ENCODE measurements at regions not wholly inside any gene's neighbourhood (a gene's known extent, or its start where the extent isn't known, plus 50 kb on each side); places are given as distances from the start of the nearest gene placed in this dataset.

DNA sequence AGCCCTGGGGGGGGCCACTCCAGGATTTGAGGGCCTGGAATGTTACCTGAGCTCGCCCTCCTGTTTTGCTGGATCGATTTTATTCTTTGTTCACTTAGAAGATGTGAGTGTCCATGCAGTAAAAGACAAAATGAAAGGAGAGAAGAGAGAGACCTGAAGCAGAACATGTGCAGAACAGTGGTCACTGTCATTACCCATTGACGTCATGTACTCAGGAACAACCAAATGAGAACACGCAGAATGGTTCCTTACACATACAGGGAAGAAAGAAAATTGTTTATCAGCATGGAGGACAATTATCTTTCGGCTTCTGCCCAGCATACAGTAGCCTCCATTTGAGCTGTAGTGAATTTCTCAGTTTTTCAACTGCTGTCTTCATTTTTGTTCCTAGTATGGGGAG is 258.1 kb downstream of the FNDC1 start:
- ATAC-seq = no peak
- intact Hi-C loops (cut with DNase I) = no loop called here
- no peak for TF ChIP-seq POLR2A (IDR thresholded peaks at IDR 0.05)
- TF ChIP-seq, protein P1, sequence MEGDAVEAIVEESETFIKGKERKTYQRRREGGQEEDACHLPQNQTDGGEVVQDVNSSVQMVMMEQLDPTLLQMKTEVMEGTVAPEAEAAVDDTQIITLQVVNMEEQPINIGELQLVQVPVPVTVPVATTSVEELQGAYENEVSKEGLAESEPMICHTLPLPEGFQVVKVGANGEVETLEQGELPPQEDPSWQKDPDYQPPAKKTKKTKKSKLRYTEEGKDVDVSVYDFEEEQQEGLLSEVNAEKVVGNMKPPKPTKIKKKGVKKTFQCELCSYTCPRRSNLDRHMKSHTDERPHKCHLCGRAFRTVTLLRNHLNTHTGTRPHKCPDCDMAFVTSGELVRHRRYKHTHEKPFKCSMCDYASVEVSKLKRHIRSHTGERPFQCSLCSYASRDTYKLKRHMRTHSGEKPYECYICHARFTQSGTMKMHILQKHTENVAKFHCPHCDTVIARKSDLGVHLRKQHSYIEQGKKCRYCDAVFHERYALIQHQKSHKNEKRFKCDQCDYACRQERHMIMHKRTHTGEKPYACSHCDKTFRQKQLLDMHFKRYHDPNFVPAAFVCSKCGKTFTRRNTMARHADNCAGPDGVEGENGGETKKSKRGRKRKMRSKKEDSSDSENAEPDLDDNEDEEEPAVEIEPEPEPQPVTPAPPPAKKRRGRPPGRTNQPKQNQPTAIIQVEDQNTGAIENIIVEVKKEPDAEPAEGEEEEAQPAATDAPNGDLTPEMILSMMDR (IDR thresholded peaks at IDR 0.05) = no peak

DNA sequence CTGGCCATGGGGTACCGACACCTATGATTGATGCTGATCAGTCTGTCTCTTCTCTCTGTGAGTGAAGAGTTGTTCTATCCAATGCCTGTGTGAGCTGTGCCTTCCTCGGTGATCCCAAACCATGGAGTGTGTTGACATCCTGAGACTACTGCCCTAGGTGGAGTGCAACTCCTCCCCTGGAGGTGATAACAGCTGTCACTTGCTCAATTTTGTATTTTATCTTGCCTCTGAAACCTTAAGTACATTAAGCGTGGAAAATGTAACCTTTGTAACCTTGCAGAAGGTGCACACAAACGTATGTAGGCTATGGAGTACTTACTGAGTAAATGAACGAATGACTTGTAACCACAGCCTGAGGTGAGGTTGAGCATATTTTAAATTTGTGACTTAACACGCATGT is 256.2 kb downstream of the FNDC1 start:
- ATAC-seq (no peak), DNase-seq (no peak)
- TF ChIP-seq, protein P1 (IDR thresholded peaks at IDR 0.05) = no peak
- no peak for TF ChIP-seq POLR2A (IDR thresholded peaks at IDR 0.05)
- Histone ChIP-seq H3K27me3 (peaks cover 0 to 11% (median 0%) of the 10 kb centered on the region in 9 donors), H3K36me3 (no peaks in the 10 kb centered on the region), H3K27ac (no peak overlapping the region), H3K4me3 (no peak overlapping the region), H3K4me1 (peaks cover 0 to 18% (median 2%) of the 10 kb centered on the region in 12 donors), H3K9me3 (no peaks in the 10 kb centered on the region)
- WGBS, 4 donors = 77 to 83% (median 80%) methylated on average over 5 to 6 of the region's 6 CpGs
- intact Hi-C loops (cut with DNase I) = no loop called here

More for the DNA sequence above, 258.1 kb downstream of the FNDC1 start:
- H3K4me3 ChIP-seq = no peak overlapping the region
- WGBS, 4 donors = 78 to 85% (median 80%) methylated on average over 5 of the region's 5 CpGs
- H3K4me1 ChIP-seq = peaks cover 0 to 10% (median 2%) of the 10 kb centered on the region in 12 donors
- H3K36me3 ChIP-seq = no peaks in the 10 kb centered on the region
- no peak for DNase-seq
- peaks cover 0 to 11% (median 0%) of the 10 kb centered on the region in 9 donors for H3K27me3 ChIP-seq
- peaks cover 0 to 7% (median 0%) of the 10 kb centered on the region in 12 donors for H3K9me3 ChIP-seq
- no peak overlapping the region for H3K27ac ChIP-seq

DNA sequence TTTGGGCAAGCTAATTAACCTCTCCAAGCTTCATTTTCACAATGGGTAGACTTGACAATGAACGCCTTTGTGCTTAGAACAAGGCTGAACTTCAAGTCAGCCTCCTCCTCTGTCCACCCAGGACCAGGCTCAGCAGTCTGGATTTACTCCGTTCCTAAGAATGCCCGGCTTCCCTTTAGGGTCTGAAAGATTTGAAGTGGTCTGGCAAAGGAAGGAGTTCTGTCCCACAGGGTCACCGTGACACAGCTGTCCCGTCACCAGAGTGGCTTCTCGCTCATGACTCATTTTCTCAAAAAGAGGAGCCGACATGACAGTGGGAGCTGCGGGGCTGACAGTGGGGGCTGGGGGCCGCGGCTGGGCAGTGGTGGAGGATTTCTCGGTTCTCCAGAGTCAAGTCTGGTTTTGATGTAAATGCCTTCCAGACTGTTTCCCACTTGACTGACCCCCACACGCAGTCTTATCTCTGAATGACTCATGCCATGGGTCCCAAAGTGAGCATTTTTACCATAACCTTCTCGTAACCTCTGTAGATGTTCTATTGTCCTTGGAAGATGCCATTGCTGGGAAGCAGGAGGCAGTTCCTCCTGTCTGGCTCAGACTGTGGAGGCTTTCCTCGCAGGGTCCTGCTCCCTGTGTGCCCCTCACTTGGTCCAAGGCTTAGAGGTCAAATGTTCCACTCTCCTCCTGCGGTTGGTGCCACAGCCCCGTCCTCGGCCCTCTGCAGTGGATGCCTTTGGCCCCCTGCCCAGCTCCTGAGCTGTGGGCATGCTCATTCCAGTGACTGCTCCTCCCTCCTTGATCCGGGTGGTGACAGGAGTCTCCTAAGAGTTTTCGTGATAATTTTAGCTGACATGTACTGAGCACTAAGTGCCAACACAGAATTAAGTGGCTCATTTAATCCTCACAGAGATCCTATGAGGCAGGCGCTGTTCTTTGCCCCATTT is 253.1 kb downstream of the FNDC1 start:
- TF ChIP-seq, protein P1 (IDR thresholded peaks at IDR 0.05) = no peak
- TF ChIP-seq POLR2A (IDR thresholded peaks at IDR 0.05) = no peak
- WGBS, 4 donors = 41 to 59% (median 42%) methylated on average over 16 to 20 of the region's 20 CpGs
- Histone ChIP-seq H3K27me3 (peaks cover 0 to 11% (median 0%) of the 10 kb centered on the region in 9 donors), H3K36me3 (no peaks in the 10 kb centered on the region), H3K4me3 (no peak overlapping the region), H3K9me3 (no peaks in the 10 kb centered on the region), H3K4me1 (peaks cover 0 to 16% (median 1%) of the 10 kb centered on the region in 12 donors), H3K27ac (peak overlapping the region in 2 of 12 donors; percentile 4 to 38)
- ATAC-seq (peak; percentile 39 to 83 (median 54)), DNase-seq (peak in 2 of 5 donors; percentile 50 to 73)
- intact Hi-C loops (cut with DNase I) = no loop called here

DNA sequence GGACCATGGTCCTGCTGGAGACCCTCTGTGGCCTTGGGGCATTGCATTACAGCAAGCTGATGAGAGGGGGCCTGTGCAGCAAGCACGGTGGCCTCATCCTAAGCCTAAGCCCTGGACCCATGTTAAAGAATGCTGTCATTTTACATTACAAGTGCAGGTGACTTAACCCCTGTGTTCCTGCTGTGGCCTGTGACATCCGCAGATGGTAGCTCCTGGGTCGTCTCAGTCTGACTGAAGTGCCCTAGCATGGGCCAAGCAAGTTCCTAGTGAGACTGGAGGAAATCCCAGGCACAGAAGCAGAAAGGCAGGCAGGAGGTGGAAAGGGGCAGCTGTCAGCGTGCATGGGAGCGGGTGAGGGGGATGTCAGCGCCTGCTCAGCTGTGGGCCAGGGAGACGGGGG is 252.4 kb downstream of the FNDC1 start:
- TF ChIP-seq, protein P1 (IDR thresholded peaks at IDR 0.05) = no peak
- TF ChIP-seq POLR2A (IDR thresholded peaks at IDR 0.05) = no peak
- peaks cover 0 to 3% (median 0%) of the 10 kb centered on the region in 12 donors for H3K9me3 ChIP-seq
- H3K27me3 ChIP-seq = peaks cover 0 to 11% (median 0%) of the 10 kb centered on the region in 9 donors
- DNase-seq (no peak), ATAC-seq (no peak)
- H3K36me3 ChIP-seq = no peaks in the 10 kb centered on the region
- H3K27ac ChIP-seq = peak overlapping the region in 1 of 12 donors; percentile 4
- H3K4me1 ChIP-seq = peaks cover 0 to 16% (median 1%) of the 10 kb centered on the region in 12 donors
- intact Hi-C loops (cut with DNase I) = no loop called here
- H3K4me3 ChIP-seq = no peak overlapping the region
- 54 to 72% (median 62%) methylated on average over 5 to 7 of the region's 7 CpGs for WGBS, 4 donors
